Inflammatory macrophage treated with lipopolysaccharide for 4 hours (primary cell): ENCODE measurements at regions not wholly inside any gene's neighbourhood (a gene's known extent, or its start where the extent isn't known, plus 50 kb on each side); places are given as distances from the start of the nearest gene placed in this dataset.
"Not testable (repeated sequence)": the region's sequence is repeated elsewhere in the genome, so short reads cannot be mapped to it uniquely, and the experiment has no call there.

ENCODE experiments used
- DNase-seq: peaks from one replicate; pipeline ENCODE4 v3.0.0-alpha.2; 2020

DNA sequence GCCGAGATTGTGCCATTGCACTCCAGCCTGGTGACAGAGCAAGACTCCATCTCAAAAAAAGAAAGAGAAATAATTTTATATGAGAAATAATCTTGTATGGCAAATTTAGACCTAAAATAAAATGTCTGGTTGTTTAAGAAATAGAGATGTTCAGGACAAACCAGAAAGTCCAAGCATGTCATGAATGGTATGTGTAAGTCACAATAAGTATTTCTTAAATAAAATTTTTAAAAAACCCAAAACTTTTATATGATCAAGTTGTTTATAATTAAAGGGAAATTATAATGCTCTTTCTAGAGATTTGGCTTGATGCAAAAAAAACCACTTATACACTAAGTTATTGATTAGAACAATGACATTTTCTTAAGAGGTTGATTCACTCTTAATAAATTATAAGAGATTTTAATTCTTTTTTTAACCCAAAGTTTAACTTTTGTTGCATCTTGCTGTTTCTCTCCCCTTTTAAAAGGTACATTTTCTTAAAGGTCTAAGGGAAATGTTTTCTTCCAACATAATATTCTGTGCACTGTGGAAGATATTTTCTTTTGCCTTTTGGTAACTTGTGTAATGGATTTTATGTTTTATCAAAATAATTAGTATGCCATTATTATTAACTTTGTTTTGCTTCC, 105.7 kb downstream of the RTP4 start:
- DNase-seq, result no peak

DNA sequence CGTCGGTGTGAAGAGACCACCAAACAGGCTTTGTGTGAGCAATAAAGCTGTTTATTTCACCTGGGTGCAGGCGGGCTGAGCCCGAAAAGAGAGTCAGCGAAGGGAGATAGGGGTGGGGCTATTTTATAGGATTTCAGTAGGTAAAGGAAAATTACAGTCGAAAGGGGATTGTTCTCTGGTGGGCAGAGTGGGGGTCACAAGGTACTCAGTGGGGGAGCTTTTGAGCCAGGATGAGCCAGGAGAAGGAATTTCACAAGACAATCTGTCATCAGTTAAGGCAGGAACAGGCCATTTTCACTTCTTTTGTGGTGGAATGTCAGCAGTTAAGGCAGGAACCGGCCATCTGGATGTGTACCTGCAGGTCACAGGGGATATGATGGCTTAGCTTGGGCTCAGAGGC, 98.1 kb downstream of the RTP4 start:
- DNase-seq, result not testable (repeated sequence)

DNA sequence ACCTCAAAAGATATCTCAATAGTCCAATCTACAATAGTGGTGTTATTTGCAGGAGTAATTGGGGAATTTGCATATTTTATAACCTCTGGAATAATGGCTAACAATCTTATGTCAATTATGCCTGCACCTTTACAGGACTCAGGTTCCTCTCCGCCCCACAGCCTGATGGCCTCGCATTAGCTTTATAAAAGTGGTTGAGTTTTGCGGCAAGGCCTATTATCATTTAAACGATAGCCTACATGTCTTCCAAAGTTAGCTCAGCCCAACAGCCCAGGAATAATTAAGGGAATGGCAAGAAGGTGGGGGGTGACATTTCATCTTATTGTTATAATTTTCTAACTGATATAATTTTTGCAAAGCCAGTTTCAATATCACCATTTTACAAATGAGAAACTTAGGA, 97.3 kb downstream of the RTP4 start:
- no peak for DNase-seq

DNA sequence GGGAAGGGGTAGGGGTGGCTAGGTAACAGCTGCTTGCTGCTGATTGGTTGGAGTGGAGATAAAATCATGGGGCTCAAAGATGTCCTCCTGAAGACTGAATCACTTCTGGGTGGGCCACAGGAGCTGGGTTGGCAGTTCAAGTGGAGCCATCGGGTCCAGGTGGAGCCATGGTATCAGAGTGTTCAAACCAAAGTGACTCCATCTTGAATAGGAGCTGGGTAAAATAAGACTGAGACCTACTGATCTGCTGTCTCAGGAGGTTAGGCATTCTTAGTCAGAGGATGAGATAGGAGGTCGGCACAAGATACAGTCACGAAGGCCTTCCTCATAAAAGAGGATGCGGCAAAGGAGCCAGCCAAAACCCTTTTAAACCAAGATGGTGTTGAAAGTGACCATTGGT, 96.5 kb downstream of the RTP4 start:
- DNase-seq, result no peak

DNA sequence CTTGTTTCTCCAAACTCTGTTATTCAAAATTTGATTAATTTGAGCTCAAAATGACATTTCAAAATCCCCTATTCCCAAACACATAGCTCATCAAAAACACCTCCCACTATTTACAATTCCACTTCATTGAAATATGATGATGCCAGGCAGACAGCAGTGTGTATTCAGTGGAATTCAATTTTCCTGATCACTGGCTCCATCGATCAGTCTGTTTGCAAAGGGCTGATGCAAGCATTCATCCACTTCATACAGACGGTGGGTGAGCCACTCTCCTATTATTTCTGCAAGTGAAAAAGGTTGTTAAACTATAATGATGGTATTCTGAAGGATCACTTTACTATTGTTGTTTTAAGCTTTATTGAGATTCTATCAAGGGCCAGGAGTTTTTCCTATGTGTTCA, 90.7 kb downstream of the RTP4 start:
- no peak for DNase-seq

DNA sequence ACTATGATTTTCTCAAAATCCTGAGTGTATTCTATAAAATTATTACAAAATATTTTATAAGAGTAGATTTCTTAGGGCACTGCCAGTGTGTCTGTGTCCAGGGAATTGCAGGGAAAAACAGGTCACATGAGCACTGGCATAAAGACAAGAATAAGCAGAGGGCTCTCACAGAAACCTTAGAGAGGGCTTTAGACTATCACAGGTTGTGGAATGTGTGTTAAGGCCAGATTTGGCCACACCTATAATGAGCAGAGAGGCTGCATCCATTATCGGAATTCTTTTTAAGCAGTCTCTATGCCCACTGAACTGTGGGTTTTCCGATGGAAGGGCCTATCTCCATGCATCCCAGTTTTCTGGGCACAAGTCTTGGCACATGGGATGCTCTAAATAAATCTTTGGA, 90.2 kb downstream of the RTP4 start:
- no peak for DNase-seq

DNA sequence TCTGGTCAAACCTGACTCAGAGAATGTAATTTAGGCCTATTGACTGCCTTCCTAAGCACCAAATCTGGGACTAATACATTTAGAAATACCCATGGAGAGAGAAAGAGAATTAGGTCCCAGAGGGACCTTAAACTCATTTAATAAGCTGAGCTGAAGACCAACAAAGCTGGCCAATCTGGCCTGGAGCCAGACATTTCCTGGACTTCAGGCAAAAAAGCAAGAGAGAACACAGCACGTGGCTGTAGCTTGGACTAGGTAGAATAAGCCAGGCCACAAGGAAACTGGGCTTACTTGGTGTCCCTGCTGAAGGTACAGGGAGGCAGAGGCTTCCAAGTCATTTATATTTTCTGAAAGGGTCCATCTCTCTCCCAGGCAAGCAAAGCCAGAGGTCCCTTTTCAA, 88.1 kb downstream of the RTP4 start:
- no peak for DNase-seq

DNA sequence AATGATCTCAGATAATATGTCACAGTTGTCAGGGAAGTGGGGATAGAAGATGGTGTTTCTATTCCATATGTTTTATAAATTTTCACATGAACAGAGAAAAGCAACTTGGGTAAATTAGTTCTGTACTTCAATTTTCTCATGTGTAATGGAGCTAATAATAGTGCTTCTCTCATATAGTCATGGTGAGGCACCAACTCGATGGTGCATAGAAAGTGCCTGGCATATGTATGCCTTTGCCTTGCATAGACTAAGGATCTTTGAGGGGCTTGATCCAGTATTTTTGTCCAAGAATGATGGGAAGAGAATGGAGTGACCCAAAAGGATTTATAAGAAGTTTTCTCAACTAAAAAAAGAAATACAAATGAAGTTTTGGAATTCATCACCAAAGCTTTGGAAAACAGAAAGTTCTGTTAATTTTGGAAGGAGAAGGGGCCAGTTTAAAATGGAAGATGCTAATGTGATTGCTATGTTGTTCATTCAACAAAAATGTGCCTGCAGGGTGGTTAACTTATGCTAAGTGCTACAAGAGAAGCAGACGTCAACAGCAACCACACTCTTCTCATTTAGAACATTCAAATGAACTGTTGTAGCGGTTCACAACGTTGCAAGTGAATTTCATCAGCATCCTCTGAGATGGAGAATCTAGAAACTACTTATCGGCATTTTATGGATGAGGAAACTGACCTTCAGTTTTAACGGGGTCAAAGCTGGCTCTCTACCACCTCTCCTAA, 86.1 kb downstream of the RTP4 start:
- no peak for DNase-seq

DNA sequence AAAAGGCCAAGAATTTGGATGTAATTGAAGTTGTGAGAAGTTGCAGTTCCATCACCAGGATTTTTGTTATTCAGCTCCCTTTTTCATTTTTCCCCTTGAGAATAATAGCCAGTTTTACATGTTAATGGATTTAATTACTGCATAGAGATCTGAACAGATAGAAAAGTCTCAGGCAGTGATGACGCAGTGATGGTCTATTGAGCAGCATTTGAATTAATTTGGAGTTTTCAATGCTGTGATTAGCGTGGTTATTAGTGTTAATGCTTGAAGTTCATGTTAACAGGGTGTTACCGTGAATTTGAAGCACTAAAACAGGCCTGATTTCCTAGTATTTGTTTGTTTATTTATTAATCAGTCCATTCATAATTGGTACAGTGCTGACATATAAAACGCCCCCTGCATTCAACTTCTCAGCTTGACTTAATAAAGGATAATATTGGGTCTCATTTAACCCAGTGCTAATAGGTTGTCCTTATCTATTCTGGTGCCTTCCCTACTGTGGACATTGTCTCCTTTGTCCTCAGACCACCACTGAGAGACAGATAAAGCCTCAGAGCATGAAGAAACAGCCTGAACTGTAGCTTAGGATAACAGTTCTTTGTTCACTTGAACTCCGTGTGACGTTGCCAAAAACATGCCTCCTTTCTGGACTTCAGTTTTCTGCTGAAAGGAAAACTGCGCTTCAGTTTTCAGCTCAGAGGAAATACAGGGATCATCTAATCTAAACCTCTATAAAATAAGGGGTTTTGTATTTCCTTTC, 82.4 kb downstream of the RTP4 start:
- no peak for DNase-seq

DNA sequence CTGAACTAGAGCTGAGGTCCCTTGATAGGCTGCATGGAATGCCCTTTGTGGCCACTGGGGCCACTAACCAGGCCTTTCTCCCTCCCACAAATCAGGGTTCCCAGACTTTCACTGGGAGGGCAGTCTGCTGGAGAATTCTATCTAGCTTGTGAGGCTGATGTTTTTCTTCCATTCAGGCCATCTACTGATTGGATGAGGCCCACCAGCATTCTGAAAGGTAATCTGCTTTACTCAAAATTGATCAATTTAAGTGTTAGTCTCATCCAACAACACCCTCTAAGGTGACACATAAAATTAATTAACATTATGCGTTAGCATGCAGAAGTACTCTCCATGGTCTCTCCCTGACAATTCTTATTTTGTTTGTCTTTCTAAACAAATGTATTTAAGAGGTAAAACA, 80.5 kb downstream of the RTP4 start:
- no peak for DNase-seq

DNA sequence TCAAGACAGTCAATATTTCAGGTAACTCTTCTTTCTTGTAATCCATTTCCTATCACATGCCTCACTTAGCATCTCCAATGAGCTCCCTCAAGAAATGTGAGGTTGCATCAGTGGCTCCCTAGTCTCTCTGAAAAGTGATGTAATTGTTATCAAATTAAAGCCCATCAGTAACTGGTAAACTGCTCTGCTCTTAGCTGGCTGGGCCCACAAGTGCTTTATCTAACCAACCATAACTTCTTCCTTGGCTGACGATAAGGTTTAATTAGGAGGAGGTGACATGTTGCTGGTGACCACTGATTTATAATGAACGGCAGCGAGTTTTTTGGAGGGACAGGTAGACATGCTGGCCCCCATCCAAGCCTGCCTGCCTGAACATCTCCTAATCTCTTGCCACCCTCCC, 79.6 kb downstream of the RTP4 start:
- DNase-seq, result no peak

DNA sequence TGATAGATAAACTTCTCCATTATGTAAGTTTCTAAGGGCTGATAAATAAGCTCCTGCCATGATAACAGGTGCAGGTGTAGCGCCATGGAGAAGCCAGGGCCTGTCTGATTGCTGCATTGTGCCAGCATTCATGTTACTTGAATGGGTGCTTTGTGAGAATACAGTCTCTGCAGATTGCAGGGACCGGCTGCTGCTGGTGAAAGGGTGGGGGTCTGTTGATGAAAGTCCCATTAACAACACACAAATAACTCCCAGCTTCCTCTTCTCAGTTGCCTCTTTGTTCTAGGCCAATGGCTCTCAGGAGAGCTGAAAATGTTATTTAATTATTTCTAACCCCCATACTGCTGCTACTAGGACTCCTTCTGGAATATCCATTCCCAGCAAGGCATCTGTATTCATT, 77.2 kb downstream of the RTP4 start:
- no peak for DNase-seq

DNA sequence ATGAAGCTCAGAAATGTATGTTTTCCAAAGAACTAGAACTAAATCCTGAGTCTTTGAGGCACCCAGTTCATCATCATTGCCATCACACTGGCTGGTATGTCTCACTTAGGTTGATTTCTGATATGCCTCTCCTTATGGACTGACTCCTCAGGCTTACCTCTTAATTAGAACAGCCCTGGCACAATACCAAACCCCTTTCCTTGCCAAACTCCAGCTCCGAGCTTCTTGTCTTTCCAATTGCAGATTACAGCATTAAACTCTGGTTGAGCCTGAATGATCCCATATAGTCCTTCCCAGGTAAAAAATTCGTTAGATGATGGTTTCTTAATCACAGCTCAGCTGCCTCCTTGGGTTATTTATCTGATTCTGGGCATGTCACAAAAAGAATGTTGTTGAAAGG, 66.3 kb downstream of the RTP4 start:
- no peak for DNase-seq

DNA sequence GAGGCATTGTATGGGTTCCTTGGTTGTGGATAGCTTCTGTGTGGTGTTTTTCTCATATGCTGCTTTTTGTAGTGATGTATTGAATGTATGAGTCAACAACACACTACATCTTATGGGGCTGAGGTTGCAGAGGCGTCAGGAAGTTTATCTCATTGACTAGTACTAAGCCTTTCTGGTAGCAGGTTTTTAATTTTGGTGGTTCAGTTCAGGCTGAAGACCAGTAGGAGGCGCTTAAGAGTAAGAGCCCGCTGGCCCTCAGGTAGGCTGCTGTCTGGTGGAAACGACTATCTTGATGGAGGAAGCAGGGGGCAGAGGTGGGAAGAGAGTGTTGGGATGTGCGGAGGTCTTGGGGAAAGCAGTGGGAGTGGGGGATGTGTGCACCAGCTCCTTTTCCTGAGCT, 62.4 kb downstream of the RTP4 start:
- DNase-seq, result no peak
